Mammary epithelial cell (primary cell): ENCODE measurements at regions not wholly inside any gene's neighbourhood (a gene's known extent, or its start where the extent isn't known, plus 50 kb on each side); places are given as distances from the start of the nearest gene placed in this dataset.

Source experiments
- EZH2 ChIP-seq: IDR thresholded peaks from 2 replicates; pipeline ENCODE4 v1.6.1; 2012; ENCODE audit warnings: low read length, inconsistent platforms, borderline replicate concordance
- TF ChIP-seq, protein P1 (sequence below), 2 donors: IDR thresholded peaks in 1 of 2; conservative IDR thresholded peaks in 1 of 2; 2 replicates each; pipeline ENCODE4 v1.5.1; 2011 to 2012; ENCODE audit warnings: inconsistent platforms in 2 of 2, low read length in 2 of 2, mild to moderate bottlenecking in 2 of 2, control low read depth in 1 of 2, low read depth in 1 of 2; ENCODE audit not compliant: insufficient read depth in 1 of 2; ENCODE audit errors: extremely low read depth in 1 of 2

DNA sequence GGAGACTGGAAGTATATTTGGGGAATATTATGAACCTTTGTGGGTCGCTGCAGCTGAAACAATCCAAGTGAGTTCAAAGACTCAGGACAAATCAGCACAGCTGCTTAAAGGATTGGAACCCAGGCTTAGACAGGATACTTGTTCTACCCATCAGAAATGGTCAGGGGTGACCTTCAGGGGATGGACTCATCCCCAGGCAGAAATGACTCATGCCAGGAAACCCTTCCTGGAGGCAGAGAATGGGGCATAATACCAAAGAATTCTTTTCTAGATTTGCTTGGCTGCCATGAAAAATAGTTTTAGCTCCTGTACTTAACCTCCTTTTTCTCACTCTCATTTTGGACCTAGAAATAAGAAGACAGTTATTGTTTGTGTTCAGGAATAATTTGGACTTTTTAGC, 425.5 kb downstream of the TSN start:
- TF ChIP-seq, protein P1, sequence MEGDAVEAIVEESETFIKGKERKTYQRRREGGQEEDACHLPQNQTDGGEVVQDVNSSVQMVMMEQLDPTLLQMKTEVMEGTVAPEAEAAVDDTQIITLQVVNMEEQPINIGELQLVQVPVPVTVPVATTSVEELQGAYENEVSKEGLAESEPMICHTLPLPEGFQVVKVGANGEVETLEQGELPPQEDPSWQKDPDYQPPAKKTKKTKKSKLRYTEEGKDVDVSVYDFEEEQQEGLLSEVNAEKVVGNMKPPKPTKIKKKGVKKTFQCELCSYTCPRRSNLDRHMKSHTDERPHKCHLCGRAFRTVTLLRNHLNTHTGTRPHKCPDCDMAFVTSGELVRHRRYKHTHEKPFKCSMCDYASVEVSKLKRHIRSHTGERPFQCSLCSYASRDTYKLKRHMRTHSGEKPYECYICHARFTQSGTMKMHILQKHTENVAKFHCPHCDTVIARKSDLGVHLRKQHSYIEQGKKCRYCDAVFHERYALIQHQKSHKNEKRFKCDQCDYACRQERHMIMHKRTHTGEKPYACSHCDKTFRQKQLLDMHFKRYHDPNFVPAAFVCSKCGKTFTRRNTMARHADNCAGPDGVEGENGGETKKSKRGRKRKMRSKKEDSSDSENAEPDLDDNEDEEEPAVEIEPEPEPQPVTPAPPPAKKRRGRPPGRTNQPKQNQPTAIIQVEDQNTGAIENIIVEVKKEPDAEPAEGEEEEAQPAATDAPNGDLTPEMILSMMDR (conservative IDR thresholded peaks at IDR 0.05 in 1 of 2, IDR thresholded peaks at IDR 0.05 in 1 of 2; ENCODE audit: extremely low read depth in 1 of 2, insufficient read depth in 1 of 2, low read depth in 1 of 2, low read length in 2 of 2) = no peak
- no peak for TF ChIP-seq EZH2
